Mucosa of gallbladder (tissue), 1 donor: ENCODE measurements at regions not wholly inside any gene's neighbourhood (a gene's known extent, or its start where the extent isn't known, plus 50 kb on each side); places are given as distances from the start of the nearest gene placed in this dataset.
"Not testable (repeated sequence)": the region's sequence is repeated elsewhere in the genome, so short reads cannot be mapped to it uniquely, and the experiment has no call there.

Experiments
- DNase-seq: peaks from one replicate; pipeline ENCODE4 v3.0.0-alpha.2; 2020; ENCODE audit warnings: low spot score
- donor health status: DM: no; HTN: no; CAD: no.

DNA sequence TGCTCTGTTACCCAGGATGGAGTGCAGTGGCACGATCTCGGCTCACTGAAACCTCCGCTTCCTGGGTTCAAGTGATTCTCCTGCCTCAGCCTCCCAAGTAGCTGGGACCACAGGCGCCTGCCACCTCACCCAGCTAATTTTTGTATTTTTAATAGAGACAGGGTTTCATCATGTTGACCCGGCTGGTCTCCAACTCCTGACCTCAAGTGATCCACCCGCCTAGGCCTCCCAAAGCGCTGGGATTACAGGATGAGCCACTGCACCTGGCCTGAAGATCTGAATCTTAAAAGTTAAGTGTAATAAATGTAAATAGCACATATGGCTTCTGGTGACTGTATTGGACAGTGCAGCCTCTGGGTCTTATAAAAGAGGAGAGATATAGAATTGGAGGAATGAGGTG lies 74.2 kb upstream of the NOX3 start:
- not testable (repeated sequence) for DNase-seq

DNA sequence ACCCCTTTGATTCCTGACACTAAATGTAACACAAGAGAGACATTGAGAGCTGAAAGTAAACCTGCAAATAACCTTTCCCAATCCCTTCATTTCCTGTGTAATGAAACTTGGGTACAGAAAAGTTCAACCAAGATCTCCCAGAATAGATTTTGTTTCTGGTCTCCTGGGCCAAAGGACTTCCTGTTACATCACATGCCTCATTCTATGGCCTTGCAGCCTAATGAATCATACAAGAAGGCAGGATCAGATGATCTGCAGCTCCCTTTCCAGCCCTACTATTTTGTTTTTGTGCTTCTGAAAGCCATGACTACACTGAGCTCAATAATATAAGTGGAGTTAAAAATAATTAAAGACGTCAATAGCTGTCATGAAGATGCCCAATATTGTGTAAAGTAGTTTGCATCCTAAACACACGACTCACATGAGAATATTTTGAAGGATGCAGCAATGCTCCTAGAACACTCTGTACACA lies 73.4 kb upstream of the NOX3 start:
- DNase-seq, result peak; percentile 24

GRCh38 chr6:155528335-155528734 lies 72.7 kb upstream of the NOX3 start:
- DNase-seq, result no peak

DNA sequence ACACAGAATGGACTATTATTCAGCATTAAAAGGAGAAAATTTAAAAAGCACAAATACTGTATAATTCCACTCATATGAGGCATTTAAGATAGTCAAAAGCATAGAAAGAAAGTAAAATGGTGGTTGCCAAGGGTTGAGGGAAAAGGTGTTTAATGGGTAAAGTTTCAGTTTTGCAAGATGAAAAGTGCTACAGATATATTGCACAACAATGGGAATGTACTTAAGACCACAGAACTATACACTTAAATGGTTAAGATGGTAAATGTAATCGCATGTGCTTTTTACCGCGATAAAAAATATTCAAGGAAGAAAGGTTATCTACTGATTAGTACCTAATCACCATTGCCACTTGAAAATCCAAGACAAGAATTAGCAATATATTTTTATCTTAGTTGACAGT lies 71.8 kb upstream of the NOX3 start:
- DNase-seq, result no peak

DNA sequence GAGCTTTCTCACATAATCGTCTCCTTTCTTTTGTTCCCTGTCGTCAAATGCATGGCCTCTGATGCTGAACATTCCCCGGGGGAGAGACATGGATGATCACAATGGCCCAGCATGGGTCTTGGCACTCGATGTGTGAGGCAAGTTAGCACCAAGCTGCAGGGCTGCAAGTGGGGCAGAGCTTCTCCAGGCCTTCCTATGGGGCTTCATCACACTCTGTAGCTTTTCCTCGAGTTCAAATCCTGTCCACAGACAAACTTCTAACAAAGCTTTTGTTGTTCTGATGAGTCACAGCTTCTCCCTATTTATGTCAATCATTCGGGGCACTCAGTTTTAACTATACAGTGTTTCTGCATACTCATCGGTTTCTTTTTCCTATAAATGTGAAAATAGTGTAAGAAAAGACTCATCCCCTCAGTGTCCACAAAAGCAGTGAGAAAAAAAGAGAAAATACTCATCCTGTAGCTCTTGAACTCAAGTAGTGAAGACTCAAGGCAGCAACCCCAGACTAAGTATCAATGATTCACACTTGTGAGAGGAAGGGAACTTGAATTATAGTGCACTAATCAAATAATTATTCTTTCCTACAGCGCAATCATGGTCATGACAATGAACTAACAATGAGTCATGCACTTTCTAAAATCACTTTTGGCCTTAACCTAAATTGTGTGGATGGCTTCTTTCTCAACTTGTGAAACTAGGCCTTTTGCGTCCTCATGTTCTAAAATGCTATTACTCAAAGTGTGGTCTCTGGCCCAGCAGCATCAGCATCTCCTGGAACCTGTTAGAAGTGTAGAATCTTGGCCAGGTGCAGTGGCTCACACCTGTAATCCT lies 68.4 kb upstream of the NOX3 start:
- DNase-seq, result no peak

GRCh38 chr6:155521719-155522118 lies 66.1 kb upstream of the NOX3 start:
- DNase-seq, result no peak

GRCh38 chr6:155520078-155520477 lies 64.4 kb upstream of the NOX3 start:
- DNase-seq, result no peak

GRCh38 chr6:155519176-155519738 lies 63.6 kb upstream of the NOX3 start:
- DNase-seq, result no peak

DNA sequence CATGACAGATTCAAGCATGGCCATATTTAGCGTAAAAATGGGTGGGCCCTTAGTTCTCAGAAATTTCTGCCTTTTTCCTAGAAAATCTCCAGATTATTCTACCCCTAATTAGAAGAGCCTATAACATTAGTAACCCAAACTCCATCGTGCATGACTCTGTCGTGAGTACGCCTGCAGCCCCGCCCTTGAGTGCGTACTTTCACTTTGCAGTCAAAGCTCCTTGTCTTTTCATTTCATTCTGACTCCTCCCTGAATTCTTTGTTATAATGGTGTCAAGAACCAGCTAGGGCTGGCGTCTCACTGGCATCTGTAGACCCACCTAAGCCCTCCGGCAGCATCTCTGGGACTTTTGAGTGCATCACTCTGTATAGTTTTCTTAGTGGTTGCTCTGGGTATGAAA lies 61.7 kb upstream of the NOX3 start:
- DNase-seq, result no peak

- DNase-seq, result no peak
These were observed 55.2 kb upstream of the NOX3 start for GRCh38 chr6:155510879-155511278.

- no peak for DNase-seq
These were observed 54.3 kb upstream of the NOX3 start for GRCh38 chr6:155509743-155510475.

- no peak for DNase-seq
These were observed 50.0 kb upstream of the NOX3 start for GRCh38 chr6:155505608-155505989.
